ENCODE measurements at regions not wholly inside any gene's neighbourhood (a gene's known extent, or its start where the extent isn't known, plus 50 kb on each side); places are given as distances from the start of the nearest gene placed in this dataset.

DNA sequence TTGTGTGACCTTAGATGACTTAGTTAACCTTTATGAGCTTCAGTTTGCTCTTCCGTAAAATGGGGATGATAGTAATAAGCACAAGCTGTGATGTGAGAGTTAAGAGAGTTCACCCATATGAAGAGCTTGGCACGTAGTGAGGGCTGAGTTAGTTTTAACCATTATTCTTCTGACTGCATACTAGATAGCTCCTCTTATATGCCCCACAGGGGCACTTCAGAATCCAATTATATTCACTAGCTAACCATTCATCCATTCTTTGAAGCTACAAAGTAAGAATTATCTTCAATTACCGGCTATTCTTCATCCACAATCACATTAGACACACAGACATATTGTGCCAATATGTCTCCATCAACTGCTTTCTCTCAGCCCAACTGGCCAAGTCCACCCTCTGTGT lies 159.0 kb upstream of the STT3B start:
- DNase-seq (ENCODE audit: low read depth, low spot score): no peak

- no peak for DNase-seq (ENCODE audit: low read depth, low spot score)
These were observed 155.6 kb upstream of the STT3B start for GRCh38 chr3:31377045-31377642.

DNA sequence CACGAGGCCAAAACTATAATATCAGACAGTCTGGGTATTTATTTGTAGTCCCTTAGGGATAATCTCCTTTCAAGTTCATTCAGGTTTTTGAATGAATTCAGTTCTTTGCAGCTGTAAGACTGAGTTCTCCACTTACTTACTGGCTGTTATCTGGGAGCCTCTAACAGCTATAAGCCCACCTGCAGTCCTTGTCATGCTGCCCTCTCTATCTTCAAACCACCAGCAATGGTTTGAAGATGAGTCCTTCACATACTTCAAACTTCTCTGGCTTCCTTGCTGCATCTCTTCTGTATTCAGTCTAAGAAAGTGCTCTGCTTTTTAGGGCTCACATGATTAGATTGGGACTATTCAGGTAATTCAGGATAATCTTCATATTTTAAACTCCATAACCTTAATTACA lies 154.5 kb upstream of the STT3B start:
- DNase-seq (ENCODE audit: low read depth, low spot score): no peak

- no peak for DNase-seq (ENCODE audit: low read depth, low spot score)
These were observed 153.1 kb upstream of the STT3B start for GRCh38 chr3:31379598-31379997.

- no peak for DNase-seq (ENCODE audit: low read depth, low spot score)
These were observed 149.9 kb upstream of the STT3B start for GRCh38 chr3:31382856-31383255.

DNA sequence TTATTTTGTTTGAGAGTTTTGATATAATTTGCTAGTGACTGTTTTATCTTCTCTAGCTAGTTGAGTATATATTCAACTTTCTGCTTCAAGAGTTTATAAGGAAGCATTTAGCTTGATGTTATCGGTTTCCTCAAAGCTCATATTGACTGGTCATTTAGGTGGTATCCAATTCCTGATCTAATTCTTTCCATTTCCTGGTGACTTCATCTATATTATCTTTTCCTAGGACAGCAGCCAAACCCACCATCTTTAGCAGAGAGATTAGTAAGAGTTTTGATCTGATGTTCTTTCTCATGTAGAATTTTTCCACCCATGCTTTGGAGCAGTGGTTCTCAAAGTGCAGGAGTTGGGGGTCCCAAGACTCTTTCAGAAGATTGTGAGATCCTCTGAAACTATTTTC lies 148.6 kb upstream of the STT3B start:
- DNase-seq (ENCODE audit: low read depth, low spot score): no peak

GRCh38 chr3:31389939-31390338 lies 142.8 kb upstream of the STT3B start:
- DNase-seq (ENCODE audit: low read depth, low spot score): no peak

GRCh38 chr3:31390466-31390865 lies 142.3 kb upstream of the STT3B start:
- DNase-seq (ENCODE audit: low read depth, low spot score): no peak

DNA sequence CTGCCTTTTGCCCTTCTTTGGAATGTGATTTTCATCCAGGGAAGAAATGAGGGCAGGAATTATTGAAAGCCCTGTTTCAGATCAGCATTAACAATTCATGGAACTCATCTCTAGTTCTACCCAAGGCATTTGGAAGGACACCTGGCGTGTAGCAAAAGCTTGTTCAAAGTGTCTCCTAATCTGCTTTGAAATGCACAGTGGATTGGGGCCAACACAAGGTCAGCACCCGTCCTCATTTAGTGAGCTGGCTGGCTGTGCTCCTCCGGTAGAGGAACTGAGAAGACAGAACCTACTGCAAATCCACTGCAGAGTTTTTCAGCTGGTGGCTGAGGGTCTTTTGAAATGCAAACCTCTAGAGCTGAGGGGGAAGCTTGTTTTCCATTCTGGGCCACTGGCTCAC lies 141.6 kb upstream of the STT3B start:
- DNase-seq (ENCODE audit: low read depth, low spot score): no peak

DNA sequence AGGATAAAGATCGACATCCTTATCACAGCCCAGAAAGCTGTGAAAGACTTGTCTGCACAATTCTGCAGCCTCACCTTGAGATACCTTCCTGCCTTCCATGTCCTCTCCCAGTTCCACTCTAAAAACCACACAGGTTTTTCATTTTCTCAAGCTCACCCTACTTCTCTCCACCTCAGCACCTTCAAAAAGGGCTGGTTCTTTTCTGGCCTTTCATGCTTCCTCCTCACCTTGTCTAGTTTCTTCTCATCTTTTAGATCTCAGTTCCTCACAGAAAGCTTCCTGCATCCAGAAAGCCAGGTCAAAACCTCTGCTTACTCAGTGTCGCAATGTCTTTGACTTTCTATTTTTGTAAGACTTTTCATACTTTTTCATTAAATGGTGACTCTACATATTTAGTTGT lies 140.2 kb upstream of the STT3B start:
- no peak for DNase-seq (ENCODE audit: low read depth, low spot score)

DNA sequence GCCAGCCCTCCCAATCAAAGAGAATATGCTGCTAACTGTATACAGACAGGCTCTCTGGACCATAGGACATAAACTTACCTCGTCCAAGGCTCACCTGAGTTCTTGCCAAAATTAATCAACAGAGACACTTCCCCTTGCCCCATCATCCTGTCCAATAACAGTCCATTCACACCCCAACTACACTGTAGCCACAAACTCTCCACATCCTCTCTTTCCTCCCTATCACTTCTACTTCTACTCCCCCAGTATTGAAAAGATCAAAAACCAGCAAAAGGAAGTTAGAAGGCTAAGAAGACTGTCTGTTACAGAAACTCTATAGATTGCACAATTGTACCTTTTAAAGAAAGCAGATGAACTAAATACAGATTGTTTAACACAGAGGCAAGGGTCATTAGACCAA lies 133.5 kb upstream of the STT3B start:
- no peak for DNase-seq (ENCODE audit: low read depth, low spot score)

DNA sequence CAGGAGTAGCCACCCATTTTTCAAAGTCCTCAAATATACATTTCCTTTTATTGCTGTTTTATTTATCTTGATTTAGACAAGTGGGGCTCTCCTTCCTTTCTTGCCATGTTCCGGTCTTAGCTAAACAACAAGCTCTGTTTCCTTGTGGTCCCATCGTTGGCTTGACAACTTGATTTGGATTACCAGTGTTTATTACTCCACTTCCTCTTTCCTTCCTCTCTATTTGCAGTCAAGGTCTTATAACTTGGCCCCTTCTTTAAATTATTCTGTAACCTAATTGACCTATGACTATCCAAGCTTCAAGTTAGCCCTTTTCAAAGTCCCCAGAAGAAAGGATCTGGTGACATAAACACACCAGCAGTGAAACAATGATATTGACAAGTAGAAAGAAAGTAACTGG lies 130.6 kb upstream of the STT3B start:
- DNase-seq (ENCODE audit: low read depth, low spot score): no peak

DNA sequence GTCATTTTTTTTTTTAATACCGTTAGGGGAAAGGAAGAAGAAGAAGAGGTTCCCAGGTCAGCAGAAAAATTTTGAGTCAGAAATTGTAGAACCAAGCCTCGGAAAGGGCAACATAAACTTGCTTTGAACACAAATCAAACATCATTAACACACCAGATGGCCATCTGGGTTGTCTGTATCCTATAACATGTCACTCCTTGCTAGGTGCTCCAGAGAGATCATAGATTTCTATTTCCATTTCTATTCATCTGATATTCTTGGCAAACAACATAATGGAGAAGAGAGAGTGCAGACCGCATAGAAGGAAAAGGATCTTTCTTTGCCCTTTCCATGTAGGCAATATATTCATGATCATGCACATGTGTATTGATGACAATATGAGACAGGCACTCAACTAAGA lies 129.5 kb upstream of the STT3B start:
- DNase-seq (ENCODE audit: low read depth, low spot score): no peak

DNA sequence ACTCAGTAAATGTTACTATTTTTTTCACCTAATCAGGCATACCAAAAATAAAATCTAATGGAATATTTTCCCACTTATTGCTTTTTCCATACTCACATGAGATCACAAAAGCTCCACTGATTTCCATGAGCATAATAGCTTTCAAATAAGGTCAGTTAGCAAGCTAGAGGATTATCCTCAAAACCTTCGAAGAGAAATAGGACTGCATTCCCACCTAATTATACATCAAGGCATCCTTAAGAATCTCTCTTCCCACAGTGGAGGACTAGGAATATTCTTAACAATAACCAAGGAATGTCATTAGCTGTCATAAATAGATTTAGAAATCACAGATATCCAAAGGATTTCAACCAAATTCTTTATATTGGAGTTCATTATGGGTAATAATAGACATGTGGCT lies 127.9 kb upstream of the STT3B start:
- no peak for DNase-seq (ENCODE audit: low read depth, low spot score)

DNA sequence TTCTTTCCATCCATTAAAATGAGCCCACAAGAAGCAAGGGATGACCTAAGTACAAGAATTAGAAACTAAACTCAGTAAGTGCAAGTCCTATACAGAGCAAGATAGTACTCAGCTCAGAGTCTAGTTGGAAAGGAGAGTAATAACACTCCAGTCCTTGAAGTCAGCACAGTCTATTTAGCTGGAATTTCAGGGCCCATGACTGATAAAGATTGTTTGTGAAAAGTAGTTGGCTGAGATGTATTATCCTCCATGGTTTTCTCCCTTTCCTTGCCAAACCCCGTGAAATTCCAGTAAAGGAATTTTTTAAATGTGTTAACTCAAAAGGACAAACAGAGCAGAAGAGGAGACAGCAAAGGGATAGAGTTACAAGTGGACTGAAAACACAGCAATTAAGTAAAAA lies 127.2 kb upstream of the STT3B start:
- DNase-seq (ENCODE audit: low read depth, low spot score): no peak

GRCh38 chr3:31406896-31407295 lies 125.8 kb upstream of the STT3B start:
- DNase-seq (ENCODE audit: low read depth, low spot score): no peak

- no peak for DNase-seq (ENCODE audit: low read depth, low spot score)
These were observed 125.1 kb upstream of the STT3B start for GRCh38 chr3:31407665-31408064.

- no peak for DNase-seq (ENCODE audit: low read depth, low spot score)
These were observed 124.0 kb upstream of the STT3B start for GRCh38 chr3:31408720-31409119.

GRCh38 chr3:31409389-31409788 lies 123.3 kb upstream of the STT3B start:
- no peak for DNase-seq (ENCODE audit: low read depth, low spot score)

DNA sequence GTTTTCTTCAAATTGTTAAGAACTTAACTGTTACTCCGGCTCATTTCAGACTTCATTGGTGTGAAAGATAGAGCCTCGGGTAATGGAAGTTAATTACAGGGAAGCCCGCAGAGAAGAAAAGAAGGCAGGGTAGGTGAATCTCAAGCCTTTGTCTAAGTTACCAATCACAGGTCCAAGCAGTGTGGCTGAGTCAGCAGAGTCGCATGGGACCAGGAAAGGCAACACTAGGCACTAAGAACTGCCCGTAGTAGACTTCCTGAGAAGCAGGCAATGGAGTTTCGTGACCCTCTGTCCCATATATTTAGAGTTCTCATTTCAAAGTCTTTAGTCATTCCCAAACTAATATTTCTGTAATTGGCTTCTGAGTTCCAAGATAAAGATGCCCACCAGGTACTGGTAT lies 122.9 kb upstream of the STT3B start:
- no peak for DNase-seq (ENCODE audit: low read depth, low spot score)

DNA sequence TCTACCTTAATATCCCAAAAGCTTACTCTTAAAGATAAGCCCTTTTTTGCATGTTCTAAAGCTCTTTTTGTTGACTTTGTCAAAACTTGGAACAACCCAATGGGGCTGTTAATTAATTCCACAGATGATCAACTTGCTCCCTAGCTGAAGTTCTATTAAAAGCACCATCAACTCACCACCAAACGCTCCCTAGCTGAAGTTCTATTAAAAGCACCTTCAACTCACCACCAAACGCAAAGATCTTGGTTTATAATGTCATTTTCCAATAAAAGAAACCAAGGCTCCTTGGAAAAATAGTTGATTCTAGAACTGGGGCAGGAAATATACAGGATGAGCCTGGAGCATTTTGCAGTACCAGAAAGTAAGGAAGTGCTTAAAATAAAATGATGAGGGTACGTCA lies 122.3 kb upstream of the STT3B start:
- DNase-seq (ENCODE audit: low read depth, low spot score): no peak

GRCh38 chr3:31412832-31413231 lies 119.9 kb upstream of the STT3B start:
- DNase-seq (ENCODE audit: low read depth, low spot score): no peak

- no peak for DNase-seq (ENCODE audit: low read depth, low spot score)
These were observed 119.2 kb upstream of the STT3B start for GRCh38 chr3:31413515-31413914.

- no peak for DNase-seq (ENCODE audit: low read depth, low spot score)
These were observed 115.7 kb upstream of the STT3B start for GRCh38 chr3:31416980-31417379.

GRCh38 chr3:31417486-31417885 lies 115.2 kb upstream of the STT3B start:
- DNase-seq (ENCODE audit: low read depth, low spot score): no peak
